GM19328 (cell line): ENCODE measurements at regions not wholly inside any gene's neighbourhood (a gene's known extent, or its start where the extent isn't known, plus 50 kb on each side); places are given as distances from the start of the nearest gene placed in this dataset.
"Not testable (repeated sequence)": the region's sequence is repeated elsewhere in the genome, so short reads cannot be mapped to it uniquely, and the experiment has no call there.

Source experiments
- ATAC-seq: cut with Tn5 transposase; IDR thresholded peaks from one replicate; pipeline ENCODE4 v1.9.1; 2021; ENCODE audit warnings: mild to moderate bottlenecking, moderate library complexity; ENCODE audit not compliant: unreplicated experiment

DNA sequence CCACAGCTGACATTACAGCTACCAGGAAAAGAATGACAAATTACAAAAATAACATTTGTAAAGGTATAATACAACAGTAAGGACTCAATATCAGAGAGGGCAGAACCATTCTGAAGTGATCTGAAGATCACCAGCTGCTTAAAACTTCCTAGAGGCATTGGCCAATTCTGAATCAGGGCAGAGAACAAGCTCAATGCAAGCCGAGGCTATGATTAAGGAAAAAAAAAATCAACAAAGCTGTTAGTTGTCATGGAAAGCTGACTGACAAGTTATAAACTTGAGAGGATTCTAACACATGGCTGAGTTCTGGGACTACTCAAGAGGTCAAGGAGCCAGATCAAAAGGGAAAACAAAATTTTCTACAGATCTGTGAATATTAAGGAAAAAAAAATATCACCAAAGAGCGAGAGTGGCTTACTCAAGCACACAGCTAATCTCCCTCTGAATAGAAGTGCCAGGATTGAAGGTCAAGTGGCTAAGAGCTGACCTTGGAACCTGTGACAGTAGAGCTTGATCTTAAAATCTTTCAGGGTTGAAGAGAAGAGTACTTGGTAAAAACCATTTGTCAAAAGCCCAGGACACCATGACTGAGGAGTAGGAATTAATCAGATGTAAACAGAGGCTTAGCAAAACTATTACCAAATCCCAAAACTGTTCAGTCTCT, 383.4 kb downstream of the USP25 start:
- no peak for ATAC-seq

- ATAC-seq: no peak
These were observed 385.7 kb downstream of the USP25 start for GRCh38 chr21:16115461-16115860.

- ATAC-seq: no peak
These were observed 386.3 kb downstream of the USP25 start for GRCh38 chr21:16116069-16116468.

GRCh38 chr21:16116798-16117197, 387.0 kb downstream of the USP25 start:
- no peak for ATAC-seq

- no peak for ATAC-seq
These were observed 387.5 kb downstream of the USP25 start for GRCh38 chr21:16117331-16117730.

DNA sequence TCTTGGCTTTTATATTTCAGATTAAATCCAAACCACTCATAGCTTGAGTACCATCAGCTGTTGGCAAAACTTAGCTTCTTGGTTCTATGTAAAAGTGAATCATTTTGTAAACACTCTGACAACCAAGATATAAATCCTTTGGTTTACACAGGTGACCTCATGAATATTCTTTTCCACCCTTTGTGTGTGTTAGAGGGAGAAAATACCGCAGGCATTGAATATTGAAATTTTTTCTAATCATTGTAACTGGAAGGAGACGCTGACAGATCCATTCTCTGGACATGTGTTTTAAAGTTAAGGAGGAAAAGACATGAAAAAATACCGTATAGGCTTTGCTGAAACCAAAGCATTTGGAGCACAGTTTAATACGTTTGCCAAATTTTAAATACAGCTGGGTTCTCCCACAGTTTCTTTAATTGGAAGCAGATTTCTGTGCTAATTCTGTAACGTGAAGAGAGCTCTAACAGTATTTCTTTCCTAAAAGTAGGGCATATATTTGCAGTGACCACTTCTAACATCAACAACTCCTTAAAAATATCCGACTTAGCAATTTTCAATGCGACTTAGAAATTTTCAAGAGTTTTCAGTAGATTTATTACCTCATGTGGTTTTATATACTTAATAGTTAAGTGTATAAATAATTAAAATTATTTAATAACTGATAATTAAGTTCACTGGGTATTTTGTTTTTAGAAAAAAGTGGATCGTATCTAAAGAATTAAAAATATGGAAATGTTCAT, 388.2 kb downstream of the USP25 start:
- ATAC-seq: no peak

- ATAC-seq: no peak
These were observed 394.8 kb downstream of the USP25 start for GRCh38 chr21:16124378-16125138.

GRCh38 chr21:16125274-16125673, 395.5 kb downstream of the USP25 start:
- no peak for ATAC-seq

DNA sequence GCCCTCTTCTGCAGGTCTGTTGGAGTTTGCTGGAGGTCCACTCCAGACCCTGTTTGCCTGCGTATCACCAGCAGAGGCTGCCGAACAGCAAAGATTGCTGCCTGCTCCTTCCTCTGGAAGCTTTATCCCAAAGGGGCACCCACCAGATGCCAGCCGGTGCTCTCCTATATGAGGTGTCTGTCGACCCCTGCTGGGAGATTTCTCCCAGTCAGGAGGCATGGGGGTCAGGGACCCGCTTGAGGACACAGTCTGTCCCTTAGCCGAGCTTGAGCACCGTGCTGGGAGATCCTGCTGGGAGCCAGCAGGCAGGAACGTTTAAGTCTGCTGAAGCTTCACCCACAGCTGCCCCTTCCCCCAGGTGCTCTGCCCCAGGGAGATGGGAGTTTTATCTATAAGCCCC, 402.7 kb downstream of the USP25 start:
- ATAC-seq: not testable (repeated sequence)

- no peak for ATAC-seq
These were observed 403.5 kb downstream of the USP25 start for GRCh38 chr21:16133248-16133647.

GRCh38 chr21:16134134-16134533, 404.4 kb downstream of the USP25 start:
- no peak for ATAC-seq

DNA sequence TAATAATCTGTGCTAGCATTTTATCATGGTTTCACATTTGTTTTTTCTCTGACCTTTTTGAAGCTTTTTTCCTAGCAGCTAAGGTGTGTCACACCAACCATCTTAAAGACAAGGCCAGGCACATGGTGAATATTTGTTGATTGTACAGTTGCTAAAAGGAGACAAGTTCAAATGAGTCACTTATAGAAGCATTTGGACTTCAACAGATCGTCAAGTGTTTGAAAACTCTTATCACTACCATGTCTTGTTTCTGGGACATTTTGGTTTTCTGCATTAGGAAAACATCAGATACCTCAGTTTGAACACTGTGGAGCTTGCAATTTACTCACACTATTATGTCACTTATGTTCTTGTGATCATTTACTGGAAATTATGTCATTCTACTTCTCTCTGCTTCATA, 407.3 kb downstream of the USP25 start:
- no peak for ATAC-seq

- ATAC-seq: no peak
These were observed 415.3 kb downstream of the USP25 start for GRCh38 chr21:16145052-16145451.

DNA sequence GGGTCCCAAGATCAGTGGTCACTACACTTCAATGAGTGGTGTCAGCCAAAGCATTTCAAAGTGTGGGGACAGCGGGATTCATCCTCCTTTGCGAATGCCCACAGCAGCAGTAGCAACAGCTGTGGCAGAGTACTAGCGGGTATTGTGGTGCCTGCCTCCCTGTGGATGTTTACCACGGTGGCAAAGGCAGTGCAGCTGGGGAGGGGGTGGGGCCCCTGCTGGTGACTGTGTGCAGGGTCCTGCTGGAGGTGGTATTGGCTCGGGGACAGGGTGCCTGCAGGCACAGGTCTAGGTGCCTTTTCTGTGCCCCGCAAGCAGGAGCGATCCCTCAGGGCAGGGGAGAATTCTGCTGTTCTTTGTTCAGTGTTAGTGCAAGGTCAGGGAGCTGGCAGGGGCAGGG, 415.7 kb downstream of the USP25 start:
- no peak for ATAC-seq

- no peak for ATAC-seq
These were observed 424.5 kb downstream of the USP25 start for GRCh38 chr21:16154321-16154720.

GRCh38 chr21:16154951-16155635, 425.3 kb downstream of the USP25 start:
- no peak for ATAC-seq

DNA sequence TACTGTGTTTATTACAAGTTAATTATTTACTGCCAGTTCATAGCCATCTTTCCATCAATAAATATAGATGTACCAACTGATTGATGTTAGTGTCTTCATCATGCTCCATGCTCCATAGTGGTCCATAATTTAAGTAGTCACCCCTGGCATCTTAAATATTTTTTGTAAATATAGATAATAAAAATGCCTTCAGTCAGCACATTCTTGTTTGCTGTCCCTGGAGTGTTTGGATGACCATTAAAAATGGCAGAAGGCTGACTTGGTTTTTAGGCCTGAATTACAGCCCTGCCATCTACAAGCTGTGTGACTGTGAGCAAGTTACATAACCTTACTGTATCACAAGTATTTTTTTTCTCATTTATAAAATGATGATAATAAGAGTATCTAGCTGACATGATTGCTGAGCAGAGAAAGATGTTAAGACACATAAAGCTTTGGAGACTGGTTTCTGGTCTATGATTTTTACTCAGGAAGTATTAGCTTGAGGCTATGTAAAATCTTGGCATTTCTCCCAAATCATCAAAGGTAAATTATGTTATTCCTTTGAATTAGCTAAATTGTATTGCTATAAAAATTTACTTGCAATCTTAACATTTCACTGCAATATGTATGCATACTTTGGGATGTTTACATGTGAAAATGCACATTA, 427.2 kb downstream of the USP25 start:
- no peak for ATAC-seq

GRCh38 chr21:16159213-16159970, 429.6 kb downstream of the USP25 start:
- ATAC-seq: no peak

DNA sequence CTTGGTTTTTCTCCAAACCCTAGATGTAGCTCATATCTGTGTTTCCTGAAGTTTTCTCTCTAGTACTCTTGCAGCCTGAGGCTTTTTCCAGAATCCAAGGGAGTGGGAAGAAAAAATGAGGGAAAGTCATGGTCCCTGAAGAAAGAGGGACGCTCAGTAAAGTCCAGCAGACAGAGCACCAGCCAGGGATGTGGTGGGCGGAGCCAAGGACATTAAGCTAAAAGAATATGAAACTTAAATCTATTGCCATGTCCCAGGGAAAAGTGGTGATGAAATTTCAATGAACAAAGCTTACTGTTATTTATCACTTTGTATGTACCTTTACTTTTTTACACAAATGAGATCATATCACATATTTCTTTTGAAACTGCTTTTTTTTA, 430.2 kb downstream of the USP25 start:
- ATAC-seq: no peak

DNA sequence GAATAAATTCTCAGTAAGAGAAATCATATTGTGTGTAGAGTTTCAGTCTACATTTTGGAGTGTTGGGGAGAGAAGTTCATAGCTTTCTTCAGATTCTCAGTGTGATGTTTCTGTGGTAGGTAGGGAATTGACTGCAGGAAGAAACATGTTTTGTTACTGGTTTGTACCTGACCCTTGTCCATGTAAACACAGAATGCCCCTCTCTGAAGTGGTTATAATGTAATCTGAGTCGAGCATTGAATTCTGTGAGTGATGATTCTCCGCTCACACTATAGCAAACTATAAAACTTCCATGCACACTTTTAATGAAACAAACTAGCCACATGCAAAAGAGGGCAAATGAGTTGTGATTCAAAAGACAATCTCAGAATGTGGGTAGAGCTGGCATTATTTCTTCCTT, 433.2 kb downstream of the USP25 start:
- no peak for ATAC-seq
